HCT116 (cell line): ENCODE measurements at regions not wholly inside any gene's neighbourhood (a gene's known extent, or its start where the extent isn't known, plus 50 kb on each side); places are given as distances from the start of the nearest gene placed in this dataset.

Experiments used
- ATAC-seq: fragments of 200-7000 bp; cut with Tn5 transposase; 2 replicates; pipeline ENCODE4 v1.9.1; 2020; ENCODE audit warnings: mild to moderate bottlenecking, moderate library complexity
- BruUV-seq: library from RNA; stranded (reverse); fragments of 400-500 nt; replicated peaks from 2 replicates; lab custom pipeline; 2021; lab: Mats Ljungman, UMichigan
- CTCF ChIA-PET: fragments of 300-600 bp; sonication (Branson Sonifier 250); formaldehyde crosslinking; loops from one replicate; lab custom pipeline; 2021; ENCODE audit warnings: antibody characterized with exemption; lab: Charles Lee
- POLR2A ChIA-PET: fragments of 300-600, 350-600 bp; sonication (Branson Sonifier 250); formaldehyde crosslinking; loops from one replicate; lab custom pipeline; 2021; ENCODE audit warnings: antibody characterized with exemption; lab: Charles Lee
- RAD21 ChIA-PET, 2 experiments: fragments of 300-600 bp; sonication (Branson Sonifier 250); formaldehyde crosslinking; loops; one replicate each; lab custom pipeline; 2023; ENCODE audit warnings: low total read pairs in 2 of 2; ENCODE audit not compliant: uncharacterized antibody in 2 of 2, unreplicated experiment in 2 of 2, low non-redundant PET in 1 of 2; lab: Charles Lee
- DNase-seq: peaks from one replicate; pipeline ENCODE4 v3.0.0-alpha.2; 2010; ENCODE audit warnings: low read depth, low spot score
- H2AFZ ChIP-seq: fragments of 200-600 bp; shearing (Covaris generic), sonication (generic); 2 replicates; pipeline ENCODE4 v1.6.1; 2017; ENCODE audit warnings: low read depth, mixed run types, mixed read lengths, antibody characterized with exemption, low read length; ENCODE audit not compliant: poor library complexity, severe bottlenecking
- H3K27ac ChIP-seq: 2 replicates; pipeline ENCODE4 v1.5.1; 2012; ENCODE audit warnings: low read depth, low read length
- H3K27me3 ChIP-seq: fragments of 200-600 bp; sonication (generic); 2 replicates; pipeline ENCODE4 v1.6.1; 2016; ENCODE audit warnings: mixed run types, low read length, mixed read lengths; ENCODE audit not compliant: insufficient read depth
- H3K36me3 ChIP-seq, 2 experiments: fragments of 200-500 bp in 1 of 2; fragments of 200-600 bp in 1 of 2; sonication (Bioruptor generic) in 1 of 2; sonication (generic) in 1 of 2; 2 replicates each; pipeline versions ENCODE4 v1.5.1 to v1.6.1; 2014 to 2016; ENCODE audit warnings: low read length in 2 of 2, inconsistent platforms in 1 of 2, mixed read lengths in 1 of 2, mixed run types in 1 of 2; ENCODE audit not compliant: insufficient read depth in 2 of 2, control insufficient read depth in 1 of 2
- H3K4me1 ChIP-seq, 2 experiments: fragments of 200-600 bp in 1 of 2; sonication (generic) in 1 of 2; 2 replicates each; pipeline versions ENCODE4 v1.5.1 to v1.6.1; 2012 to 2017; ENCODE audit warnings: low read length in 2 of 2, inconsistent platforms in 1 of 2, mild to moderate bottlenecking in 1 of 2, mixed read lengths in 1 of 2, mixed run types in 1 of 2, moderate library complexity in 1 of 2; ENCODE audit not compliant: insufficient read depth in 2 of 2, control insufficient read depth in 1 of 2
- H3K4me2 ChIP-seq: fragments of 200-600 bp; sonication (generic); 2 replicates; pipeline ENCODE4 v1.6.1; 2017; ENCODE audit warnings: mixed run types, low read length, mixed read lengths
- H3K4me3 ChIP-seq, 2 experiments: fragments of 200-600 bp in 1 of 2; sonication (generic) in 1 of 2; replicated peaks in 1 of 2; 2 replicates each; pipeline ENCODE4 v1.5.1; 2011 to 2016; ENCODE audit warnings: low read length in 2 of 2, control low read depth in 1 of 2, low read depth in 1 of 2, mild to moderate bottlenecking in 1 of 2, mixed read lengths in 1 of 2, mixed run types in 1 of 2
- H3K79me2 ChIP-seq: fragments of 200-600 bp; sonication (generic); 2 replicates; pipeline ENCODE4 v1.6.1; 2017; ENCODE audit warnings: mild to moderate bottlenecking, mixed run types, low read length, moderate library complexity, mixed read lengths; ENCODE audit not compliant: insufficient read depth
- H3K9ac ChIP-seq: fragments of 200-600 bp; sonication (generic); 2 replicates; pipeline ENCODE4 v1.6.1; 2016; ENCODE audit warnings: low read length, mixed read lengths
- H3K9me2 ChIP-seq: fragments of 200-600 bp; sonication (generic), shearing (Covaris generic); 2 replicates; pipeline ENCODE4 v1.6.1; 2017; ENCODE audit warnings: mixed run types, mild to moderate bottlenecking, moderate library complexity; ENCODE audit not compliant: insufficient read depth
- H3K9me3 ChIP-seq, 2 experiments: fragments of 200-500 bp in 1 of 2; fragments of 200-600 bp in 1 of 2; sonication (Bioruptor generic) in 1 of 2; sonication (generic) in 1 of 2; 2 replicates each; pipeline ENCODE4 v1.6.1; 2014 to 2017; ENCODE audit warnings: low read length in 2 of 2, mixed read lengths in 2 of 2, inconsistent platforms in 1 of 2, low read depth in 1 of 2, mild to moderate bottlenecking in 1 of 2, mixed run types in 1 of 2, moderate library complexity in 1 of 2; ENCODE audit not compliant: control insufficient read depth in 1 of 2, insufficient read depth in 1 of 2
- H4K20me1 ChIP-seq: fragments of 200-600 bp; sonication (generic), shearing (Covaris generic); 2 replicates; pipeline ENCODE4 v1.6.1; 2017; ENCODE audit warnings: mixed run types, mild to moderate bottlenecking, moderate library complexity; ENCODE audit not compliant: insufficient read depth
- EZH2 ChIP-seq: fragments of 200-600 bp; sonication (generic); IDR thresholded peaks from 2 replicates; pipeline ENCODE4 v1.6.1; 2017; ENCODE audit warnings: antibody characterized with exemption, mixed run types
- EZH2phosphoT487 ChIP-seq: fragments of 200-600 bp; IDR thresholded peaks from 2 replicates; pipeline ENCODE4 v1.6.1; 2018; ENCODE audit warnings: antibody characterized with exemption, borderline replicate concordance
- JUND ChIP-seq: IDR thresholded peaks from 2 replicates; pipeline ENCODE4 v1.6.1; 2012
- YY1 ChIP-seq: IDR thresholded peaks from 2 replicates; pipeline ENCODE4 v1.6.1; 2011; ENCODE audit warnings: low read length, low read depth, moderate library complexity, mild to moderate bottlenecking; ENCODE audit not compliant: insufficient replicate concordance; ENCODE audit errors: extremely low read depth
- ZNF274 ChIP-seq: fragments of 200-500 bp; sonication (Bioruptor generic); IDR thresholded peaks from 2 replicates; pipeline ENCODE4 v1.6.1; 2014; ENCODE audit warnings: mild to moderate bottlenecking, low read depth, low read length, inconsistent platforms
- intact Hi-C: fragments of 100-400 bp; cut with micrococcal nuclease; formaldehyde crosslinking; loops from 2 replicates; pipeline ENCODE4 v1.10.0; 2022
- TF ChIP-seq, protein P1 (sequence below): IDR thresholded peaks from 2 replicates; pipeline ENCODE4 v1.6.1; 2011; ENCODE audit warnings: mild to moderate bottlenecking, low read length, moderate library complexity; ENCODE audit not compliant: insufficient replicate concordance; ENCODE audit errors: extremely low read depth
- TF ChIP-seq, protein P2 (sequence below), 3 experiments: fragments of 200-600 bp in 1 of 3; sonication (generic) in 1 of 3; IDR thresholded peaks in 2 of 3; conservative IDR thresholded peaks in 1 of 3; 2 replicates each; pipeline ENCODE4 v1.5.1; 2012 to 2017; ENCODE audit warnings: low read depth in 2 of 3, low read length in 2 of 3, antibody characterized with exemption in 1 of 3, borderline replicate concordance in 1 of 3, control low read depth in 1 of 3, mild to moderate bottlenecking in 1 of 3, mixed read lengths in 1 of 3, mixed run types in 1 of 3, moderate library complexity in 1 of 3; ENCODE audit not compliant: insufficient read depth in 1 of 3

DNA sequence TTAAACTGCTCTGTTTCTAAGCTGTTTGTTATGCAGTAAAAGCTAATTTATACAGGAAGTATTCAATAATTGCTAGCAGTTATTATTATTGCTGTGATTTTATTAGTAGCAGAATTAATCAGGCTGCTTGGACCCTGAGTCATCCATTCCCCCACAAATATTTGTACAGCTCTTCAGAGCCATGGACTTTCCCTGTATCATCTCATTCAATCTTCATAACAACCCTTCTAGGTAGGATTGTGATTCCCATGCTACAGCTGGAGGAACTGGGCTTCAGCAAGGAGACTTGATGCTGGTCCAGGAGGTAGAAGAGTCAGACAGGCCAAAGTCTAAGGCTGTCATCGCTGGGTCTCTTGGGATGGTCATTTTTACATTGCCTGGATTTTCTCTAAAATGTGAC, 208.3 kb downstream of the C16orf95 start:
- DNase-seq (no peak), ATAC-seq (no peak)
- no peaks in the 10 kb centered on the region for H3K9me2 ChIP-seq
- H3K9ac ChIP-seq: no peak overlapping the region
- no peaks in the 10 kb centered on the region for H3K9me3 ChIP-seq
- ChIA-PET RAD21 (no interaction called here), CTCF (interaction anchor here (3.1 kb wide), 1 partner anchor 46 kb away, joined by 8 read pairs; no protein-coding TSS in a partner anchor), POLR2A (no interaction called here)
- no peak overlapping the region for H2AFZ ChIP-seq
- TF ChIP-seq EZH2phosphoT487 (no peak), JUND (no peak), ZNF274 (no peak), EZH2 (no peak), YY1 (no peak)
- TF ChIP-seq, protein P1, sequence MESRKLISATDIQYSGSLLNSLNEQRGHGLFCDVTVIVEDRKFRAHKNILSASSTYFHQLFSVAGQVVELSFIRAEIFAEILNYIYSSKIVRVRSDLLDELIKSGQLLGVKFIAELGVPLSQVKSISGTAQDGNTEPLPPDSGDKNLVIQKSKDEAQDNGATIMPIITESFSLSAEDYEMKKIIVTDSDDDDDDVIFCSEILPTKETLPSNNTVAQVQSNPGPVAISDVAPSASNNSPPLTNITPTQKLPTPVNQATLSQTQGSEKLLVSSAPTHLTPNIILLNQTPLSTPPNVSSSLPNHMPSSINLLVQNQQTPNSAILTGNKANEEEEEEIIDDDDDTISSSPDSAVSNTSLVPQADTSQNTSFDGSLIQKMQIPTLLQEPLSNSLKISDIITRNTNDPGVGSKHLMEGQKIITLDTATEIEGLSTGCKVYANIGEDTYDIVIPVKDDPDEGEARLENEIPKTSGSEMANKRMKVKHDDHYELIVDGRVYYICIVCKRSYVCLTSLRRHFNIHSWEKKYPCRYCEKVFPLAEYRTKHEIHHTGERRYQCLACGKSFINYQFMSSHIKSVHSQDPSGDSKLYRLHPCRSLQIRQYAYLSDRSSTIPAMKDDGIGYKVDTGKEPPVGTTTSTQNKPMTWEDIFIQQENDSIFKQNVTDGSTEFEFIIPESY: no peak
- TF ChIP-seq, protein P2, sequence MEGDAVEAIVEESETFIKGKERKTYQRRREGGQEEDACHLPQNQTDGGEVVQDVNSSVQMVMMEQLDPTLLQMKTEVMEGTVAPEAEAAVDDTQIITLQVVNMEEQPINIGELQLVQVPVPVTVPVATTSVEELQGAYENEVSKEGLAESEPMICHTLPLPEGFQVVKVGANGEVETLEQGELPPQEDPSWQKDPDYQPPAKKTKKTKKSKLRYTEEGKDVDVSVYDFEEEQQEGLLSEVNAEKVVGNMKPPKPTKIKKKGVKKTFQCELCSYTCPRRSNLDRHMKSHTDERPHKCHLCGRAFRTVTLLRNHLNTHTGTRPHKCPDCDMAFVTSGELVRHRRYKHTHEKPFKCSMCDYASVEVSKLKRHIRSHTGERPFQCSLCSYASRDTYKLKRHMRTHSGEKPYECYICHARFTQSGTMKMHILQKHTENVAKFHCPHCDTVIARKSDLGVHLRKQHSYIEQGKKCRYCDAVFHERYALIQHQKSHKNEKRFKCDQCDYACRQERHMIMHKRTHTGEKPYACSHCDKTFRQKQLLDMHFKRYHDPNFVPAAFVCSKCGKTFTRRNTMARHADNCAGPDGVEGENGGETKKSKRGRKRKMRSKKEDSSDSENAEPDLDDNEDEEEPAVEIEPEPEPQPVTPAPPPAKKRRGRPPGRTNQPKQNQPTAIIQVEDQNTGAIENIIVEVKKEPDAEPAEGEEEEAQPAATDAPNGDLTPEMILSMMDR (IDR thresholded peaks at IDR 0.05 in 2 of 3, conservative IDR thresholded peaks at IDR 0.05 in 1 of 3; ENCODE audit: borderline replicate concordance in 1 of 3, insufficient read depth in 1 of 3, low read depth in 2 of 3, low read length in 2 of 3): no peak
- no peaks in the 10 kb centered on the region for H3K36me3 ChIP-seq
- H3K27ac ChIP-seq: no peak overlapping the region
- BruUV-seq: no TSS peak
- peaks cover 10% of the 10 kb centered on the region for H3K27me3 ChIP-seq
- H3K4me3 ChIP-seq: no peak overlapping the region
- H3K4me2 ChIP-seq: no peak overlapping the region
- intact Hi-C loops: no loop called here
- no peaks in the 10 kb centered on the region for H3K4me1 ChIP-seq
- H3K79me2 ChIP-seq: no peaks in the 10 kb centered on the region
- H4K20me1 ChIP-seq: no peaks in the 10 kb centered on the region
